Activated T-cell treated with anti-CD3 and anti-CD28 coated beads for 48 hours (primary cell): ENCODE measurements at regions not wholly inside any gene's neighbourhood (a gene's known extent, or its start where the extent isn't known, plus 50 kb on each side); places are given as distances from the start of the nearest gene placed in this dataset.

Source experiments
- DNase-seq: peaks from one replicate; pipeline ENCODE4 v3.0.0-alpha.2; 2020; ENCODE audit warnings: low read depth

DNA sequence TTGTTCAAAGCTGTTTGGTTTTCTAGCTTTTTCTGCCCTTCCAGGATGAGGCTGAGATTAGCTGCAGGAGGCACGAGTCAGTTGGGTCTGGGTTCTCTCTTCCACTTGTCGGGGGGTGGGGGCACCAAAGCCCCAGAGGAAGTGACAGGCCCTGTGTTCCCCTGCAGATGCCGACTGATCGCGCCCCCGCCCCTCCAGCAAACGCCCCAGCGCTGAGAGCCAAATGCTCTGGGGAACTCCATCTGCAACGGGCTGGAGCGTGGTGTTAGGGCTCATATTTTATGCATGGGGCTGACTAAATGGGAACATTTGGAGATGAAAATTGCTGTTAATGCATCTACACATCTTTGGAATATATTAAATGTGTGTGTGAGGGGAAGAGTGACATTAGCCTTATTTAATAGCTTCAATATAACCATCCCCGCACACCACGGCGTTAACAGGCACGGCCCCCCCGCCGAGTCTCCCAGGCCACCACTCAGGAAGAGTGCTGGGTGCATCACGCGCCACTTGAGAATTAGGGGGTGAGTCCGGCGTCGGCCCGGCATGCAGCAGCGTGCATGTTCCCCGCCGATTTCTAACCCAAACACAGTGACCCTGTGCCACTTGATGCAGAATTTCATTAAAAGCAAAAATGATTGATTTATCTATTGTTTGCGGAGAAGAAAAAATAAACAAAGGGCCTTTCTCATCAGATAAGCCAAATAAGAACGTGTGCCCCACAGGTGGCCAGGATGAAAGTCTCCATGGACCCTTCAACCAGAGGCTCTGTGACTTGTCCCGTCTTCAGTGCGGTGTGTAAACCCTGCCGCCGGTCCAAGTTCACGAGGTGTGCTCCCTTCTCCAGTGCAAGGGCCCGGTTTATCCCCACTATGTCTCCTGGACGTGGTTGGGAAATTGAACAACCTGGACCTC lies 165.0 kb upstream of the RTL1 start:
- no peak for DNase-seq

GRCh38 chr14:101069228-101069549 lies 165.7 kb upstream of the RTL1 start:
- no peak for DNase-seq

GRCh38 chr14:101069666-101070362 lies 166.3 kb upstream of the RTL1 start:
- no peak for DNase-seq

- no peak for DNase-seq
Measured at GRCh38 chr14:101070540-101071492, 167.3 kb upstream of the RTL1 start.

DNA sequence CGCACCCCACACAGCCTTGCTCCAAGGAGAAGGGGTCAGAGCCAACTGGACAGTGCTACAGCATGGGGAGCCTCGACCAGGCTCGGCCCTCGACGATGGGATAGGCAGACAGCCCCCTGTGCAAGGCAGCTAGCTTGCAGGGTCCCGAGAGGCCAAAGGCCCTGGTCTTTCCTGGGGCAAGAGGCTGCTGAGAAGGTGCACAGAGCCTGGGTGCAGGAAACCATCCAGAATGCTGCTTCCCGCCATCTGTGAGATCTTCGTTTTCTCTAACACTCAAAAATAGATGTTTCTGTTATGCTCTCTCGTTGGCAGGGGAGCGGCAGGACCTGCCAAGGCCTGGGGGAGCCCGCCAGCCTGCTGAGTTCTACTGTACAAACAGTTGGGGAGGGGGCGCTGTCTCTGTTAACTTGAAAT lies 168.0 kb upstream of the RTL1 start:
- no peak for DNase-seq

DNA sequence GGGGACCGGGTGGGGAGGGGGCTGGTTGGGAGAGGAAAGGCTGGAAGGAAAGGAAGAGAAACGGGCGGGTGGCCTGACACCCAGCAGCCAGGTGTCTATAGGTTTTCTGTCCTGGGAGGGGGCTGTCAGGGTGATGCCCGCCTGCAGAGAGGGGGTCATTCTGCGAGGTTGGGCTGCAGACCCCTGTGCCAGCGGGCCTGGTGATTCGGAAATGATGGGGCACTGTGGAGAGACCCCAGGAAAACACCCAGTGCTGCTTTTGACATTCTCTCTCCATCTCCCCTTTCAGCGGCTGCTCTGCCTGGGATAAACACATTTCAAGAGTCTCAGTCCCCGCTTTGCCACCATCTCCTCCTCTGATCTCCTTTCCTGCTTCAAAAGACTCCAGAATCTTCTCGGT lies 168.5 kb upstream of the RTL1 start:
- DNase-seq: no peak

- DNase-seq: no peak
Measured at GRCh38 chr14:101072531-101072930, 169.0 kb upstream of the RTL1 start.

DNA sequence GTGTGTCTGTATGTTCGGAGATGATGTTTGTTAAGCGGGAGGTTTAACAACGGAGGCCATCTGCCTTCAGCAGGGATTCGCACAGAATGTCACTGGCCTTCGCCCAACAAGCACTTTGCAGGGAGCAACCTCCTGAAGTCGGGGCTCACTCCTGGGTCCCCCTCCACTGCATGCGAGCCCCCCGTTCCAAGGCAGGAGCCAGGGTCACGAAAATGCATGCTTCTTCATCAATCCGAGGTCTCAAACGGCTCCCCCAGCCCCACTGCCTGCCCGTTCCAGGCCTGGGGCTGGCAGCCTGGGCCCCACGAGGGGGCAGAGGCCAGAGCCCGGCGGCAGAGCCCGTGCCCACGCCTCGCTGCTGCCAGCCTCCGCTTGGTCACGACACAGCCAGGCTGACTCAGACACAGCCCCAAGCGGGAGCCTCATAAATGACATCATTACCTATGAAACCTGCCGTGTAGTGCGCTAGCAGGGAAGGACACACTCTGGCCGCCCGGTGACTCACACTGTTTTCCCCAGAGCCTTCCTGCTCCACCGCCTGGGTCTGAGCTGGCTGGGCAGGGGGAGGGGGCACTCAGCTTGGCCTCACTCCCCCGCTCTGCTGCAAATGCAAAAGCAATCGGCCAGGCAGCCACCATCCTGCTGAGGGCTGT lies 169.5 kb upstream of the RTL1 start:
- DNase-seq: peak; percentile 6

DNA sequence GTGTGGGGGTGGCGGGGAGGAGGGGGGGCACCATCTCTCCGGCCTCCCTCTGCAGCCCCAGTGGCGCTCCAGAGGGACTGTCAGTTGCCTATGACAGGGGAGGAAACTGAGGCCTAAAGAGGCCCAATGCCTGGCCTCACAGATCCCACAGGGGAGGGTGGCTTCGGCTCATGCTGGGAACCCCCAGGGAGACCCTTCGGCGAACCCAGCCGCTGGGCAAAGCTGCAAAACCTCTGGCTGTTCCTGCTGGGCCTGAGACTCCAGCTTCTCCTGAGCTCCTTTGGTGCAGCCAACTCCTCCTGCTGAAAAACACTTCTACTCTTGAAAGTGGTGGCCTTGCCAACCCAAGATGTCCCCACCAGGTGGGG lies 170.1 kb upstream of the RTL1 start:
- no peak for DNase-seq

DNA sequence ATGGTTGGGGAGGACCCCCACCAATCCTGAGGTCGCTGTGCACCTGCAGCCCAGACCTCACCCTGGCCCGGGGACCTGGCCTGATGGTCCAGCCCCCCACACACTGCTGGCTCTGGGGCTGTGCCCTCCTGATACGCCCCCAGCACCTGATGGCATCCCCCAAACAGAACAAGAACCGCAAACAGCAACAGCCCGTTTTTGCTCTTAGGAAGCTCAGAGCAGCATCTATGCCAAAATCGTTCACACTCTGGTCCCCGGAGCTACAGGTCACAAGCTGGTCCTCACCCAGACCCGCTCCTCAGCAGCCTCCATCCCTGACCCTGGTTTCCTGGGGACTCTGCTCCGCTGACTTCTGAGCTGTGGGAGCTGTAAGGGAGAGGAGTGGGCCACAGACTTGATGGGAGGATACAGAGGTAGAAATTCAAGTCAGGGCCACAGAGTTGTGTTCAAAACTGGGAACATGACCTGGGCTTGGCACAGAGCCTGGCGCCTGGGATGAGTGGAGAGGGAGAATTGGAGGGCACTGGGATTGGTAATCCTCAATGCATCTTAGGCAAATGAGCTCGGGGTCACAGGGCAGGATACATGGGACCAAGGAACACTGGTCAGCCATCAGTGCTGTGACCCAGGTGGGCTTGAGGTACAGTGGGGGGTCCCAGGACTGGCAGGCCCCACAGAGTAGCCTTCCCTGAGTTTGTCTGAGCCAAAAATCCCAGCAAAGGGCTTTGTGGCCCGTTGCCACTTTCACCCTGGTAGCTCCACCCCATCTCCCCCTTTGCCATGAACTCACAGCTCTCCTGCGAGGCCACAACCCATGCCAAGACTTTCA lies 170.9 kb upstream of the RTL1 start:
- no peak for DNase-seq

GRCh38 chr14:101075025-101075800 lies 171.7 kb upstream of the RTL1 start:
- DNase-seq: no peak

DNA sequence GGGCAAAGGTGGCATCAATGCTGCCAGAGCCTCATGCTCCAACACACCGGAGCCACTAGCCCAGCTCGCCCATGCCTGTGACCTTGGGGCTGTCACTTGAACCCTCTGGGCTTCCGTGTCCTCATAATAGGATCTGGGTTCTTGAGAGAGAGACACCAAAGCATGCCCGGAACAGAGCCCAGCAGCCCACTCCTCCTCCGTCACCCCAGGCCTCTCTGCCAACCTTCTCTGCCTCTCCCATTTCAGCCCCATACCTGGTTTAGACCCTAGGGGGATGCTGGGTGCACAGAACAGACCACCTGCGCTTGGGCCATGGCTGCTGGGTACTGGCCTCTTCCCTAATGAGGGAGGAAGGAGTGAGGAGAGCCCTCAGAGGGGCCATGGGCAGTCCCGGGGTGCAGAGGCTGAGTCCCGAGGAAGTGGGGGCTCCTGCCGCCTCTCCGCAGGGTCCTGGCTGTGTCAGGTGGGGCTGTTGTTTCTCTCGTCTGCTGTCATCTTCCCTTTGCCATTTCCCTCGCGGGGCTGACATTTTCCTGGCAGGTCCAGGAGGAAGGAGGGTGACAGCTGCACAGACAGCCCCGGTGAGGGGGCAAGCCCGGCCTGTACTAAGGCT lies 172.4 kb upstream of the RTL1 start:
- no peak for DNase-seq

GRCh38 chr14:101076451-101077198 lies 173.1 kb upstream of the RTL1 start:
- DNase-seq: no peak

DNA sequence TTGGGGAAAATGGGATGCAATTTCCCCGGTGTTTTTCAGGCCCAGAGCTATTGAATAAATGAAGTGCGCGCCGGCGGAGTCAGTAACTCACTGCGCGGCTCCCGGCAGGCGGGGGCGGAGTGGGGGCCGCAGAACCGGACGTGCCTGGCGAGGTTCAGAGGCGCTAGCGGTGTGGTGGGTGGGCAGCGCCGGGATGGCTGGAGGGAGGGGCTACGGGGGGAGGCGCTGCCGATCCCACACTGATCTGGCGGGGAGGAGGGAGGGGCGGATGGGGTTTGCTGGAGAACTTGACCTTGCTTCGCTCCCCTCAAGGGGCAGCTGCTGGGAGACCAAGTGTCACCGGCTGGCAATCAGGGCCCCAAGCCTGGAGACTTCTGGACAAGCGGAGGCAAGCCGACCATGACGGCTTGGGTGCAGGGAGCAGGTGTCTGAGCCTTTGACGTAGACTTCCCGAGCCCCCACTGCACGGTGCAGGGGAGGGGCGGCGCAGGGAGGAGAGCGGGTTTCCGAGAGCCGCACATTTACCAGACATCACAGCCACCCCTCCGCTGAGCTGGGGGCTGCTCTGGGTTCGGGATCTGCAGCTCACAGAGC lies 174.1 kb upstream of the RTL1 start:
- DNase-seq: no peak

DNA sequence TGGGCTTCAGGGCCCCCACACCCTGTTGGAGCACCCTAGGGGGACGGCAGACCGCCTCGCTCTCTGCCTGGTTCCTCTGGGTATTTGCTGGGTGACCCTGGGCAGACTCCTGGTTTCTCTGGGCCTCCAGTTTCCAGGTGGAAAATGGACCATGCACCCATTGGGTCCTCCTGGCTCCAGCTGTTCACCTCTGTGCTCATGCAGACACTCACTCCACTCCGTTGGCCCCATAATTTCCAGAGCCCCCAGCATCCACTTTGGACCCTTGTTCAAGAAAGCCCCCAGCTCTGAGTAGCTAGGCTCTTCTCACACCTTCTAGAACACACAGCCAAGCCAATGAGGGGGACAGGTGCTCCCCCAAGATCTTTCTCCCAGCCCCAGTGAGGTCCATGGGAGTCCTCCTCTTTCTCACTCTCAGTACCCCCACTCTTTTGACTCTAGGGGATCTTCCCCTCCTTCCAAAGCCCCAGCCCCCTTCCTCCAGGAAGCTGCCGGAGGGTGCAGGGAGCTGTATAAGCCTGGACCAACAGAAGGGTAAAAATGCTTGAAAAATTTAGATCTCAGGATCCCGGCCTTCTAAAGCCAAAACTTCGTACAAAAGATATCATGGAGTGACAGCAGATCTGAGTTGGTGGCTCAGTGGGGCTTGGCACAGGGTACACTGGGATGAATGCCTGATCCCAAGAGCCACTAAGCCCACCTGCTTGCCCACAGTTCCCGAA lies 174.8 kb upstream of the RTL1 start:
- no peak for DNase-seq

DNA sequence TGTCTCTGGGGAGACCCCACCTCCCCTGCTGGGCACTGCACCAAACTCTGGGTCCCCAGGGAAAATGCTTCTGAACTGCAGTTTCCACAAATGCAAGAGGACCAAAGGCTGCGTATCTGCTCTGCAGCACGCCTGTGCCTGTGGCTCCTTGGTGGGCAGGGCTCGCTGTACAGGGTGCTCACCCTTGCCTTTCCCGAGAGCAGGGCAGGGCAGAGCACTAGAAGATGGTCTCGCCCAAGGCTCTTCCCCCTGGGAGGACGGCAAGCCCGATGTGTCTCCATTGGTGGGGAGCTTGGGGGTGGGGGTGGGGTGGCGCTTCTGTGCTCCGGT lies 175.3 kb upstream of the RTL1 start:
- DNase-seq: no peak

GRCh38 chr14:101080922-101081593 lies 177.5 kb upstream of the RTL1 start:
- no peak for DNase-seq

DNA sequence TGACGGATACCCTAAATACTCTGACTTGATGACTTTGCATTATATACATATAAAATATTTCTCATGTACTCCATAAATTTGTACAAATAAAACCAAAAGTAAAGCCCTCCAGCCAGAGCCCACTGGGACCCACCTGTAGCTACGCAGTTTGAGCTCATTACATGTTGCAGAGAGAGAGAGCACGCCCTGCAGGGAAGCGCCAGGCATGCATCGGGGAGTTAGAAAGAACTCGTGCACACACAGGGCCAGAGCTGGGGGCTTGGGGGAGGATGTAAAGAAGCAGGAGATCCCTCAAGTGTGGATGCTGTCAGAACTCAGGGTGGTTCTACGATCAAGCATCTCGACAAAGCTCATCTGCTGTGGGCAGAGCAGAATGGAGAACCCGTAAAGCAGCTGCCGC lies 178.5 kb upstream of the RTL1 start:
- no peak for DNase-seq
